NCI-H82 treated with DMSO at 0.1 percent for 48 hours (cell line): ENCODE measurements at regions not wholly inside any gene's neighbourhood (a gene's known extent, or its start where the extent isn't known, plus 50 kb on each side); places are given as distances from the start of the nearest gene placed in this dataset.

ENCODE experiments used
- DNase-seq: peaks from one replicate; lab custom pipeline; 2025; ENCODE audit not compliant: unreplicated experiment; lab: John Stamatoyannopoulos, UW

GRCh38 chr18:78511666-78512601 is 467.7 kb upstream of the SALL3 start:
- DNase-seq = no peak

GRCh38 chr18:78514910-78515670 is 464.5 kb upstream of the SALL3 start:
- DNase-seq = no peak

- DNase-seq = no peak
These were observed 462.3 kb upstream of the SALL3 start for GRCh38 chr18:78517328-78517727.

GRCh38 chr18:78517973-78518372 is 461.6 kb upstream of the SALL3 start:
- DNase-seq = no peak

- no peak for DNase-seq
These were observed 460.8 kb upstream of the SALL3 start for GRCh38 chr18:78518805-78519204.

- DNase-seq = no peak
These were observed 460.1 kb upstream of the SALL3 start for GRCh38 chr18:78519394-78520062.

- no peak for DNase-seq
These were observed 458.5 kb upstream of the SALL3 start for GRCh38 chr18:78521136-78521535.

GRCh38 chr18:78521744-78522143 is 457.9 kb upstream of the SALL3 start:
- DNase-seq = no peak

- DNase-seq = no peak
These were observed 457.1 kb upstream of the SALL3 start for GRCh38 chr18:78522507-78522906.

GRCh38 chr18:78523850-78524249 is 455.8 kb upstream of the SALL3 start:
- DNase-seq = no peak

- no peak for DNase-seq
These were observed 454.1 kb upstream of the SALL3 start for GRCh38 chr18:78525366-78526111.

GRCh38 chr18:78526275-78526674 is 453.3 kb upstream of the SALL3 start:
- DNase-seq = no peak

- no peak for DNase-seq
These were observed 452.5 kb upstream of the SALL3 start for GRCh38 chr18:78526923-78527711.

GRCh38 chr18:78527984-78528383 is 451.6 kb upstream of the SALL3 start:
- no peak for DNase-seq

- DNase-seq = no peak
These were observed 451.0 kb upstream of the SALL3 start for GRCh38 chr18:78528411-78529258.

- DNase-seq = no peak
These were observed 448.0 kb upstream of the SALL3 start for GRCh38 chr18:78531637-78532036.

GRCh38 chr18:78538669-78539440 is 440.8 kb upstream of the SALL3 start:
- DNase-seq = no peak
